ENCODE measurements at regions not wholly inside any gene's neighbourhood (a gene's known extent, or its start where the extent isn't known, plus 50 kb on each side); places are given as distances from the start of the nearest gene placed in this dataset.

- no peak for DNase-seq (ENCODE audit: low spot score)
Observed at GRCh38 chr10:116792817-116793216, 50.5 kb upstream of the HSPA12A start.

GRCh38 chr10:116796469-116796868, 52.8 kb upstream of the ENO4 start:
- DNase-seq (ENCODE audit: low spot score), result no peak

- peak; percentile 77 for DNase-seq (ENCODE audit: low spot score)
Observed at GRCh38 chr10:116796910-116797513, 52.3 kb upstream of the ENO4 start.

GRCh38 chr10:116798859-116799258, 50.4 kb upstream of the ENO4 start:
- DNase-seq (ENCODE audit: low spot score), result no peak

Measured in D341Med (cell line).